Neutrophil (primary cell): ENCODE measurements at regions not wholly inside any gene's neighbourhood (a gene's known extent, or its start where the extent isn't known, plus 50 kb on each side); places are given as distances from the start of the nearest gene placed in this dataset.

ENCODE experiments used
- H3K27ac ChIP-seq: fragments of 200-600 bp; sonication (generic); 2 replicates; pipeline ENCODE4 v1.5.1; 2016; ENCODE audit warnings: mild to moderate bottlenecking, moderate library complexity
- H3K27me3 ChIP-seq: fragments of 200-600 bp; sonication (generic); 2 replicates; pipeline ENCODE4 v1.6.0; 2016; ENCODE audit warnings: mild to moderate bottlenecking
- H3K36me3 ChIP-seq: fragments of 200-600 bp; sonication (generic); 2 replicates; pipeline ENCODE4 v1.5.1; 2017
- H3K4me1 ChIP-seq, 2 experiments: fragments of 200-600 bp in 1 of 2; sonication (generic) in 1 of 2; 1 replicate in 1 of 2; 2 replicates in 1 of 2; pipeline versions ENCODE4 v1.5.1 to v1.6.1; 2013 to 2016; ENCODE audit warnings: low read depth in 1 of 2, low read length in 1 of 2, mild to moderate bottlenecking in 1 of 2, moderate library complexity in 1 of 2; ENCODE audit not compliant: control insufficient read depth in 1 of 2, insufficient read depth in 1 of 2
- H3K4me3 ChIP-seq, 2 experiments: fragments of 200-600 bp in 1 of 2; sonication (generic) in 1 of 2; 1 replicate in 1 of 2; 2 replicates in 1 of 2; pipeline ENCODE4 v1.5.1; 2013 to 2016; ENCODE audit warnings: low read depth in 1 of 2, low read length in 1 of 2, mild to moderate bottlenecking in 1 of 2, moderate library complexity in 1 of 2
- H3K9me3 ChIP-seq: fragments of 200-600 bp; sonication (generic); 2 replicates; pipeline ENCODE4 v1.5.1; 2016
- TF ChIP-seq, protein P1 (sequence below): fragments of 200-600 bp; sonication (generic); IDR thresholded peaks from 2 replicates; pipeline ENCODE4 v1.5.1; 2016; ENCODE audit warnings: antibody characterized with exemption

DNA sequence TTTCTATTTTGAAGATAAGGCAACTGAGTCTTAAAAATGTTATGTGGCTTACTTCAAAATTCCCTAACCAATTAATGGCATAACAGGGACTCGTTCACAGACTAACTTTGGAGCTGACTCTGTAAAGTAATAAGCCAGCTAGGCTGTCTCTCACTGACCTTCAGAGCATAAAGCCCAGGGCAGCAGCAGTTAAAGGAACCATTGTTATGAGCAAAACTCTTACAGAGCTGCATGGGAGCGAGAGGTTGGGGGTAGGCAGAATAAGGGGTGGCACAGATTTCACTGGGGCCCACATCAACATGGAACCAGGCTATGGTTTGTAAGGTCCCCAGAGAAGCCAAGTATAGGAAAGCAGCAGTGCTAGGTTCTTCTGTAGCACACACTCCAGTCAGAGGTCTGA lies 637.8 kb downstream of the RFPL4B start:
- no peak overlapping the region for H3K4me3 ChIP-seq
- TF ChIP-seq, protein P1, sequence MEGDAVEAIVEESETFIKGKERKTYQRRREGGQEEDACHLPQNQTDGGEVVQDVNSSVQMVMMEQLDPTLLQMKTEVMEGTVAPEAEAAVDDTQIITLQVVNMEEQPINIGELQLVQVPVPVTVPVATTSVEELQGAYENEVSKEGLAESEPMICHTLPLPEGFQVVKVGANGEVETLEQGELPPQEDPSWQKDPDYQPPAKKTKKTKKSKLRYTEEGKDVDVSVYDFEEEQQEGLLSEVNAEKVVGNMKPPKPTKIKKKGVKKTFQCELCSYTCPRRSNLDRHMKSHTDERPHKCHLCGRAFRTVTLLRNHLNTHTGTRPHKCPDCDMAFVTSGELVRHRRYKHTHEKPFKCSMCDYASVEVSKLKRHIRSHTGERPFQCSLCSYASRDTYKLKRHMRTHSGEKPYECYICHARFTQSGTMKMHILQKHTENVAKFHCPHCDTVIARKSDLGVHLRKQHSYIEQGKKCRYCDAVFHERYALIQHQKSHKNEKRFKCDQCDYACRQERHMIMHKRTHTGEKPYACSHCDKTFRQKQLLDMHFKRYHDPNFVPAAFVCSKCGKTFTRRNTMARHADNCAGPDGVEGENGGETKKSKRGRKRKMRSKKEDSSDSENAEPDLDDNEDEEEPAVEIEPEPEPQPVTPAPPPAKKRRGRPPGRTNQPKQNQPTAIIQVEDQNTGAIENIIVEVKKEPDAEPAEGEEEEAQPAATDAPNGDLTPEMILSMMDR, result no peak
- H3K9me3 ChIP-seq, result no peaks in the 10 kb centered on the region

DNA sequence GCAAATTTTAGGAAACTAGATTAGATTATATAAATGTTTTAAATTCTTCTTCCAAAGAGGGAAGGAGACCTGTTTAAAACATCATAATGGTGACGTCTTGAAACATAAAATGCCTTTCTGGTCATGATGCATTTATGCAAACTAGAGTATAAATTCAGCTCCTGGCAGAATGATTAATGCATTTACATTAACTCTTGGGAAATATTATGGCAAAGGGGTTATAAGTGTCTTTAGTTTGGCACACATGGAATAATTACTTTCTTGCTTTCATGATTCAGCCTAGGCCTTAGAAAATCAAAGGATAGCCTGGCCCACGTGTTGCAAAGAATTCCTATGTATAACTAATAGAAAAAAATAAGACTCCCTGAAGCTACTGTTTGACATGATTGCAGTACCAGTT lies 639.2 kb downstream of the RFPL4B start:
- H3K27me3 ChIP-seq, result no peaks in the 10 kb centered on the region
- no peaks in the 10 kb centered on the region for H3K36me3 ChIP-seq
- H3K27ac ChIP-seq, result no peak overlapping the region
- no peaks in the 10 kb centered on the region for H3K4me1 ChIP-seq
- H3K4me3 ChIP-seq, result no peak overlapping the region
- TF ChIP-seq, protein P1, result no peak
- H3K9me3 ChIP-seq, result no peaks in the 10 kb centered on the region

More for the DNA sequence above, 637.8 kb downstream of the RFPL4B start:
- Histone ChIP-seq H3K27me3 (no peaks in the 10 kb centered on the region), H3K27ac (no peak overlapping the region), H3K4me1 (no peaks in the 10 kb centered on the region), H3K36me3 (no peaks in the 10 kb centered on the region)

DNA sequence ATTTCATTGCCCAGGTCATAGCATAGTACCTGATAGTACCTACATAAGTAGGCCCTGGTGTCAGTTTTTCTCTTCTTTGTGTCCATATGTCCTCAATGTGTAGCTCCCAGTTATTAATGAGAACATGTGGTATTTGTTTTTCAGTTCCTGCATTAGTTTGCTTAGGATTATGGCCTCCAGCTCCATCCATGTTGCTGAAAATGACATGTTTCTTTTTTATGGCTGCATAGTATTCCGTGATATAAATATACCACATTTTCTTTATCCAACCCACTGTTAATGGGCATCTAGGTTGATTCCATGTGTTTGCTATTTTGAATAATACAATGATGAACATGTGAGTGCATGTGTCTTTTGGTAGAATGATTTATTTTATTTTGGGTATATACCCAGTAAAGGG lies 641.6 kb downstream of the RFPL4B start:
- no peak overlapping the region for H3K4me3 ChIP-seq
- H3K36me3 ChIP-seq, result no peaks in the 10 kb centered on the region
- H3K27me3 ChIP-seq, result no peaks in the 10 kb centered on the region
- TF ChIP-seq, protein P1, result no peak
- no peaks in the 10 kb centered on the region for H3K9me3 ChIP-seq
- no peak overlapping the region for H3K27ac ChIP-seq
- H3K4me1 ChIP-seq, result no peaks in the 10 kb centered on the region

DNA sequence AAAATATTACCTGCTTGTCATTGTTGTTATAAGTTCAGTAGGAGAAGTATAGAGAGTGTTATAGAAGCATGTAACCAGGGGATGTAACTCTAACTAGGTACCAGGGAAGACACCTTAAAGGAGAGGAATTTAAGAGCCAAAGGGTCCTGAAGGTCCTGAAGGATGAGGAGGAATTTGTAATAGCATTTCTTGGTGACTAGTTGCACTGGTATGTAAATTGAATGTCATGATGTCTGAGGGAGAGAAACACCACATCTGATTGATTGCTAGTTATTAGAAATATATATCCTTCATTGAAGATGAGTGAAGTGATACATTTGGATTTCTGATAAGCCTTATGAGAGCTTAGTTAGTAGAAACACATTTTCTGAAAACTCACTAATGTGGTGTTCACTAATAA lies 643.8 kb downstream of the RFPL4B start:
- H3K36me3 ChIP-seq, result no peaks in the 10 kb centered on the region
- H3K4me1 ChIP-seq, result no peaks in the 10 kb centered on the region
- no peaks in the 10 kb centered on the region for H3K9me3 ChIP-seq
- no peak overlapping the region for H3K27ac ChIP-seq
- TF ChIP-seq, protein P1, result no peak
- H3K27me3 ChIP-seq, result no peaks in the 10 kb centered on the region
- no peak overlapping the region for H3K4me3 ChIP-seq

DNA sequence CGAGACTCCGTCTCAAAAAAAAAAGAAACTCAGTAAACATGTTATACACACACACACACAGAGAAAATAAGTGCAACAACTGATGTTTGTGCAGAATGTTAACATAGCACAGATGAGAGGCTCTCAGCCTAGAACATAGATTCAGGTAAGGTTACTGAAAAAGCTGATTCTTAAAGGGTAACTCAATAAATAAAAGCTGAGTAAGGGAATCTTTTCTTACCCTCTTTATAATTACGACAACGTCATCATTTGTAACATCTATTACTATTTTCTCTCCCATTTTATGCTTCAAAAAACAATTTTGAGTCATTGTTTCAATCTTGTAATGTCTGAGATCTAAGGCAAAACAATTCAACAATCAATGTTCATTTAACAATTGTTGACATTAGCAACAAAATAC lies 644.8 kb downstream of the RFPL4B start:
- Histone ChIP-seq H3K9me3 (no peaks in the 10 kb centered on the region), H3K27me3 (no peaks in the 10 kb centered on the region), H3K4me3 (no peak overlapping the region), H3K27ac (no peak overlapping the region), H3K4me1 (no peaks in the 10 kb centered on the region), H3K36me3 (no peaks in the 10 kb centered on the region)
- TF ChIP-seq, protein P1, result no peak
